ENCODE measurements at regions not wholly inside any gene's neighbourhood (a gene's known extent, or its start where the extent isn't known, plus 50 kb on each side); places are given as distances from the start of the nearest gene placed in this dataset.

- no peak for TF ChIP-seq ZBTB7A (IDR thresholded peaks at IDR 0.05; ENCODE audit: low read depth)
Observed at GRCh38 chr17:52986056-52986662, 827.6 kb upstream of the CA10 start.

- no peak for TF ChIP-seq REST (IDR thresholded peaks at IDR 0.05; ENCODE audit: low read depth)
- no peak for TF ChIP-seq TCF12 (IDR thresholded peaks at IDR 0.05; ENCODE audit: low read depth)
- no peak for TF ChIP-seq EP300 (IDR thresholded peaks at IDR 0.05; ENCODE audit: borderline replicate concordance)
- no peak for TF ChIP-seq MAX (IDR thresholded peaks at IDR 0.05)
- TF ChIP-seq CREB1 (IDR thresholded peaks at IDR 0.05; ENCODE audit: low read depth): no peak
Observed at GRCh38 chr17:52982331-52982730, 823.8 kb upstream of the CA10 start.

GRCh38 chr17:52979921-52980320 is 821.4 kb upstream of the CA10 start:
- TF ChIP-seq CREB1 (IDR thresholded peaks at IDR 0.05; ENCODE audit: low read depth): no peak
- no peak for TF ChIP-seq ZBTB7A (IDR thresholded peaks at IDR 0.05; ENCODE audit: low read depth)
- TF ChIP-seq MAX (IDR thresholded peaks at IDR 0.05): no peak
- TF ChIP-seq EGR1 (IDR thresholded peaks at IDR 0.05): no peak
- TF ChIP-seq CEBPB (IDR thresholded peaks at IDR 0.05): no peak
- no peak for TF ChIP-seq YY1 (IDR thresholded peaks at IDR 0.05; ENCODE audit: low read depth)
- TF ChIP-seq TAF1 (IDR thresholded peaks at IDR 0.05; ENCODE audit: low read depth): no peak
- no peak for TF ChIP-seq TCF12 (IDR thresholded peaks at IDR 0.05; ENCODE audit: low read depth)
- no peak for TF ChIP-seq REST (IDR thresholded peaks at IDR 0.05; ENCODE audit: low read depth)
- TF ChIP-seq EP300 (IDR thresholded peaks at IDR 0.05; ENCODE audit: borderline replicate concordance): no peak
- TF ChIP-seq RAD21 (IDR thresholded peaks at IDR 0.05; ENCODE audit: low read depth): no peak
- TF ChIP-seq NFIC (IDR thresholded peaks at IDR 0.05): no peak
- no peak for TF ChIP-seq FOXM1 (IDR thresholded peaks at IDR 0.05; ENCODE audit: borderline replicate concordance, low read depth)
- TF ChIP-seq USF1 (IDR thresholded peaks at IDR 0.05): no peak
- no peak for TF ChIP-seq TEAD4 (IDR thresholded peaks at IDR 0.05)

GRCh38 chr17:52965856-52966255 is 807.3 kb upstream of the CA10 start:
- no peak for TF ChIP-seq ZBTB7A (IDR thresholded peaks at IDR 0.05; ENCODE audit: low read depth)
- TF ChIP-seq NFIC (IDR thresholded peaks at IDR 0.05): no peak
- no peak for TF ChIP-seq USF1 (IDR thresholded peaks at IDR 0.05)
- TF ChIP-seq EGR1 (IDR thresholded peaks at IDR 0.05): no peak
- no peak for TF ChIP-seq FOXM1 (IDR thresholded peaks at IDR 0.05; ENCODE audit: borderline replicate concordance, low read depth)
- no peak for TF ChIP-seq REST (IDR thresholded peaks at IDR 0.05; ENCODE audit: low read depth)
- no peak for TF ChIP-seq EP300 (IDR thresholded peaks at IDR 0.05; ENCODE audit: borderline replicate concordance)
- no peak for TF ChIP-seq TEAD4 (IDR thresholded peaks at IDR 0.05)
- no peak for TF ChIP-seq MAX (IDR thresholded peaks at IDR 0.05)
- TF ChIP-seq TAF1 (IDR thresholded peaks at IDR 0.05; ENCODE audit: low read depth): no peak
- TF ChIP-seq CREB1 (IDR thresholded peaks at IDR 0.05; ENCODE audit: low read depth): no peak
- TF ChIP-seq RAD21 (IDR thresholded peaks at IDR 0.05; ENCODE audit: low read depth): no peak
- TF ChIP-seq YY1 (IDR thresholded peaks at IDR 0.05; ENCODE audit: low read depth): no peak
- no peak for TF ChIP-seq TCF12 (IDR thresholded peaks at IDR 0.05; ENCODE audit: low read depth)
- no peak for TF ChIP-seq CEBPB (IDR thresholded peaks at IDR 0.05)

Data from Ishikawa (cell line).